GM18870 (cell line): ENCODE measurements at regions not wholly inside any gene's neighbourhood (a gene's known extent, or its start where the extent isn't known, plus 50 kb on each side); places are given as distances from the start of the nearest gene placed in this dataset.
A peak's percentile ranks its signal among the peaks of the same experiment; 100 is the strongest.

Source experiments
- ATAC-seq: cut with Tn5 transposase; IDR thresholded peaks from one replicate; pipeline ENCODE4 v1.9.1; 2021; ENCODE audit warnings: moderate library complexity; ENCODE audit not compliant: unreplicated experiment

- ATAC-seq: no peak
Measured at GRCh38 chr2:150626934-150627411, 139.5 kb upstream of the RND3 start.

DNA sequence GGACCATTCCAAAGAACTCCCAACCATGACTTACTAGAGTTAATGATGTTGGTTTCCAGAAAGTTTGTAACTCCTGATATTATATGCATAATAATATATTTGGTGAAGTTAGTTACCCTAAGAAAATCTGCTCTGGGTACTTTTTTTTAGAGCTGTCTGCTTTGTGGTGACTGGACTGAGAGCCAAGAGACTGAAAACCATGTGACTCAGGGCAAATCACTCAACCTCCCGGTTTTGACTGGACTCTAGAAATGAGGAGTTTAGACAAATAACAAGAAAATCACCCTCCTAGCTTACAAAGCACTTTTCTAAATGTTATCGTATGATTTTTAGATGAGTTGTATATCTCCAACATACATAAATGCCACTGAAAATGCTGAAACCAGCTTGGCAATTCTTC, 138.3 kb upstream of the RND3 start:
- no peak for ATAC-seq

- ATAC-seq: no peak
Measured at GRCh38 chr2:150625303-150625702, 137.8 kb upstream of the RND3 start.

- peak; percentile 89 for ATAC-seq
Measured at GRCh38 chr2:150624001-150624401, 136.5 kb upstream of the RND3 start.

DNA sequence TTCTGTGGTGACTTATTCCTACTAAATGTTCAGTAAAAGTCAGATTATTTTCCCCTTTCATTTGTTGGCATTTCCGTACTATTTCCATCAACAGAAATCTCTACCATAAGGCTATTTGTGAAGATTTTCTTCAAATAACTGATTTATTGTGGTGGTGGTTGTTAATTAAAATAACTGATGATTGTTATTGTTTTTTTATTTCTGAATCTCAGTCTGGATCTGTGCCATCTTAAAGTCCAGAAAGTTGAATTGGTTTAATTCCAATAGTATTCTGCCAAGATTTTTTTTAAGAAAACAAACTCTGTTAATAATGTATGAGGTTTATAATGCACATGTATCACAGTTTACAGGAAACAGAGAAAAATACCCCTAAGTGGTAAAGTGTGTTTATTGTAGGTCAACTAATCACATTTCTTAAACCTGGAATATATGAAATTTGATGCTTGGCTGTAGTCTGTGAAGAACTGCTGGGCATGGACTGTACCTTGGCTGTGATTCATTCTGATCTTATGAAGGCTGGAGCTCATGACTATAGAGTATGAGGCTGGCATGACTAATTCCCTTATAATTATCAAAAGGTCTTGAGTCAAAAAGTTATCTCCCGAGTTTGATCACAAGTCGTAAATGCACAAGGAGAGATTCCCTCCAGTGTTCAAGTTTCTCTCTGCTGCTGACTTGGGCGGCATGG, 134.2 kb upstream of the RND3 start:
- ATAC-seq: no peak

GRCh38 chr2:150620855-150621254, 133.4 kb upstream of the RND3 start:
- ATAC-seq: no peak

DNA sequence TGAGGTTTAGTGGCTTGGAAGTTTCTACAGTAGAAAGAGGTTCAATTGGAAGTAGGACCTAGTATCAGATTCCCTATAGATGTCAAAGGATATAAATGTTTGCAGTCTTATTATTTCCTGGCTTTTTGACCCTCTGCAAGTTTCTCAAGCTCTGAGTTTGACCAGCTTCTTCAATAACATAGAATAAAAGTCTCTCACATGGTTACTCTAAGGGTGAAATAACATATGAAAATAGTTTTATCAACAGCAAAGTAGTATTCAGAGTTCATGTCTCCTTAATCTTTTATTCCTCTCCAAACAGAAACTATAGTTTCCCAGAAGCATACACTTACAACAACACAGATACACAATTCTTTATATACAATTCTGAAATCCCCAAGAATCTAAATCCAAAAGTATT, 132.9 kb upstream of the RND3 start:
- no peak for ATAC-seq

DNA sequence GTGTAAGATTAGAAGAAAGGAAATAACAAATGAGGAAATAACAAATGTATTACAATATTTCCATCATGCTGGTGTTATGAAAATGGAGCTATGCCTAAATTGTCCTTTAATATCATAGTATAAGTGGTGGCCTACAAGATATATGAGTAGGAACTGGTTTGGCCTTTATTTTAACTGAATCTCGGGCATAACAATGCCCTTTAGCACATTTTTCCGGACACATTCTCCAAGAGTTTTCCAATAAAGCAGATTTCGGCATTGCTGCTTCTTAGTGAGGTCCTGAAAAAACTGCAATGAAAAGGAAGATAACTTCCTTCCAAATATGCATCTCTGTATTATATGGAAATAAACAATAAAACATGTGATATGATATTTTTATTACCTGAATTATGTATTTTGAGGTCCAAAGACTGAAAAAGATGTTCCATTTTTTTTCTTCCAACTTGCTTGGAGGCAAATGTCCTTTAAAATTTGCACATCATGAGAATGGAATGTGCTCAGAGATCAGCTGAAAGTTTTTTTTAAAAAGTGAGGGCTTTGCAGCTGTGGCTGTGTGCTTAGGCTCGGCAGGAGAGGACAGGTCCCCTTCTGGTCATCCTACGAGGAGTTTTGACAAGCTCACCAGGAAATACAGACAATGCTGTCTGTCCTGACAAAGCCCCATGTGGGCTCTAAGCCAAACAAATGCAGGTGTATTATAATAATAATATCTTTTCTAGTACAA, 132.3 kb upstream of the RND3 start:
- ATAC-seq: no peak

DNA sequence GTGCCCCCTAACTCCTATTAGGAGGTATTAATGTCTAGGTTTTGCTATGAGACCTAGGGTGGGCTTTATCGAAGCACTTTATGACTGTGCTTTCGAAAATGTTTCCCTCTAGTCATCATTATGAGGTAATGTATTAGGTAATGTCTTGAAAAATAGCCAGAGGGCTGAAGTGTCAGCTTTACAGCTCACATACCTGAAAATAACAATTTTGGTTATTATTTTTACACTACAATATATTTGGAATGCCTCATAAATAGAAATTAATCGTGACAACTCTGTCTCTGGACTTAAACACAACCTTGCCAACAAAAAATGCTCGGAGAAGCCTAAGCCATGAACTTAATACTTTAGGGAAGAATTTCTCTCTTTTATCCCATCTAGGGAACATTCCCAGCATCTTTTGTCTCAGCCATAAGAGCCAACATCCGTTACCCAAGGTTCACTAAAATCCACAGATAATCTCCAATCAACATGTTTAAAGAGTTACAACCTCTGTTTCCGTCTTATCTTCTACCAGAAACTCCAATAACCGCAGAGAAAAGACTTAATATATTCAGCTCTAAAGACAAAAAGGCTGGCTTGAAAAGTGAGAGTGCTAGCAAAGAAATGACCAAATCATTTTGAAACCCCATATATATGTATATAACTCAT, 130.9 kb upstream of the RND3 start:
- ATAC-seq: no peak

GRCh38 chr2:150617351-150617978, 130.0 kb upstream of the RND3 start:
- no peak for ATAC-seq

DNA sequence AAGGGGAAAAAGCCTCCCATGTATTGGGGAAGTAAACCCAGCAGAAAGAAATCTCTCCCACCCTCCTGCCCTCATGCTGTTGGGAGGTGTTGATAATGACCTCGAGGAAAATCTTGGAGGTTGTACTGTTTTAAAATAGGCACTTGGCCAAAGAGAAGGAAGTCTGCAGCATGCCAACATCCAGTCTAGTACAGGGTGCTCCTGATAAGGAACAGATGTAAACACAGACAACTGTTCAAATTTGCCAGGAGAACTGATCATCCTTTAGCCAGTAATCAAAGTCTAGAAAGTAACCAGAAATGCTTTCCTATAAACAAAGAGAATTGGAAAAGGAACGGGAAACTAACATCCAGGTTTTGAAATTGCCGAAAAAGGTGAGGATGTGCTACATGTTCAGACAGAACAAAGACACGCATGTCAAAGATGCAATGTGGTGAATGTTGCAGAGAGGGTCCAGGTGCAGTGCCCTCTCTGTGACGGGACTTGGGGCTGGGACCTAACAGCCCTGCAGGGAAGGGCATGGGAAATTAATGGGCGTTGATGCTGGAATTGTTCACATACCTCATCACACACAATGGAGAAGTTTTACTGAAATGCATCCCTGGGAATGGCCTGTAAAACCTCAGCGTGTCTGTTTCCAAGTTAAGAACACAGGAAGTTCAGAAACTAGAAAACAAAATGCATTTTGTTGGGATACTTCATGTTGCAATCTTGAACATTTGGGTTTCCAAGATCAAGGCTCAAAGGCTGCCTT, 125.7 kb upstream of the RND3 start:
- no peak for ATAC-seq

- ATAC-seq: no peak
Measured at GRCh38 chr2:150610670-150611279, 123.3 kb upstream of the RND3 start.

GRCh38 chr2:150609831-150610582, 122.5 kb upstream of the RND3 start:
- no peak for ATAC-seq

- no peak for ATAC-seq
Measured at GRCh38 chr2:150608341-150608740, 120.9 kb upstream of the RND3 start.

DNA sequence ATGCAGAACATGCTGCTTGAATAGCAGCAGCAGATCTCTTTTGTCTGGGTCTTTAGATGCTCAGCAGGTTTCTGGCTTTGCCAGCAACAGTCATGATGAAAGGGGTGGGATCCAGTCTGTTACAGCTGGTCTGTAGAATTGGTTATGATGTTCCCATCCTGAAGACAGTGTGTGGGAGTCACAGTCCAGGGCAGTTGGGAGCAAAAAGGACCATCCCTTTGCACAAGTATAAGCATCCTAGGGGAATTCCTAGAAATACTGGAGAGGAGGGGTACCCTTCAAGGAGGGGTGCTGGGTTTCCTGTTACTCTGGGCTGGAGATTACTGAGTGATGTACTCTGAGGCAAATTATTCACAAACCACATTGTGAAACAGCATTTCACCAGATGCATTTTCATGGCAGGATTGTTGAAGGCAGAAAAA, 119.9 kb upstream of the RND3 start:
- ATAC-seq: no peak

GRCh38 chr2:150606380-150607060, 119.1 kb upstream of the RND3 start:
- ATAC-seq: no peak

DNA sequence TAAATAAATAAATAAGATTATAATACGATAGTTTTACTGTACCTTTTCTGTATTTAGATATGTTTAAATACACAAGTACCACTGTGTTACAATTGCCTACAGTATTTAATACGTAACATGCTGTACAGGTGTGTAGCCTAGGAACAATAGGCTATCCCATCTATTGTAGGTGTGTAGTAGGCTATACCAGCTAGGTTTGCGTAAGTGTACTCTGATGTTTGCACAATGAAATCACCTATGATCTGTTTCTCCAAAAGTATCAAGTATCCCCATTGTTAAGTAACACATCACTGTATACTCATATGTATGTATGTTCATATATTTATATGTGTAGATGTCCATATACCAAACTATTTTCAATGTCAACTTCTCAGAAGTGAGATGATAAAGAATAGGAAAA, 118.2 kb upstream of the RND3 start:
- no peak for ATAC-seq

- no peak for ATAC-seq
Measured at GRCh38 chr2:150601280-150602038, 114.0 kb upstream of the RND3 start.
